GM12892 (cell line): ENCODE measurements at regions not wholly inside any gene's neighbourhood (a gene's known extent, or its start where the extent isn't known, plus 50 kb on each side); places are given as distances from the start of the nearest gene placed in this dataset.

ENCODE experiments used
- POLR2A ChIP-seq: IDR thresholded peaks from 2 replicates; pipeline ENCODE4 v1.6.1; 2011; ENCODE audit warnings: low read depth, low read length, control low read depth
- POLR2AphosphoS5 ChIP-seq: IDR thresholded peaks from 2 replicates; pipeline ENCODE4 v1.6.1; 2011; ENCODE audit warnings: low read depth, low read length, control low read depth

- no peak for TF ChIP-seq POLR2AphosphoS5
- no peak for TF ChIP-seq POLR2A
Measured at GRCh38 chr12:130263025-130263424, 74.7 kb upstream of the PIWIL1 start.
